Smooth muscle cell (in vitro differentiated cells): ENCODE measurements at regions not wholly inside any gene's neighbourhood (a gene's known extent, or its start where the extent isn't known, plus 50 kb on each side); places are given as distances from the start of the nearest gene placed in this dataset.

Experiments
- DNase-seq: peaks from one replicate; lab custom pipeline; 2025; ENCODE audit not compliant: unreplicated experiment; lab: John Stamatoyannopoulos, UW
- H2AFZ ChIP-seq: fragments of 200-600 bp; sonication (generic); 2 replicates; pipeline ENCODE4 v1.6.0; 2016; ENCODE audit warnings: antibody characterized with exemption, low read depth, mild to moderate bottlenecking
- H3F3A ChIP-seq: fragments of 200-600 bp; sonication (generic); 2 replicates; pipeline ENCODE4 v1.6.0; 2017; ENCODE audit warnings: antibody characterized with exemption, low read depth
- H3K27ac ChIP-seq: fragments of 200-600 bp; sonication (generic); 2 replicates; pipeline ENCODE4 v1.5.1; 2016; ENCODE audit warnings: low read depth, mild to moderate bottlenecking
- H3K27me3 ChIP-seq: fragments of 200-600 bp; sonication (generic); 2 replicates; pipeline ENCODE4 v1.6.1; 2016; ENCODE audit warnings: low read depth, mild to moderate bottlenecking
- H3K36me3 ChIP-seq: fragments of 200-600 bp; sonication (generic); 2 replicates; pipeline ENCODE4 v1.5.1; 2016; ENCODE audit warnings: low read depth
- H3K4me1 ChIP-seq: fragments of 200-600 bp; sonication (generic); 2 replicates; pipeline ENCODE4 v1.5.1; 2016; ENCODE audit warnings: low read depth
- H3K4me2 ChIP-seq: fragments of 200-600 bp; sonication (generic); 2 replicates; pipeline ENCODE4 v1.6.0; 2016; ENCODE audit warnings: mild to moderate bottlenecking
- H3K4me3 ChIP-seq: fragments of 200-600 bp; sonication (generic); 2 replicates; pipeline ENCODE4 v1.5.1; 2016; ENCODE audit warnings: mild to moderate bottlenecking
- H3K79me2 ChIP-seq: fragments of 200-600 bp; sonication (generic); 2 replicates; pipeline ENCODE4 v1.6.0; 2016; ENCODE audit warnings: low read depth, mild to moderate bottlenecking
- H3K9ac ChIP-seq: fragments of 200-600 bp; sonication (generic); 2 replicates; pipeline ENCODE4 v1.6.0; 2016; ENCODE audit warnings: low read depth
- H3K9me3 ChIP-seq: fragments of 200-600 bp; sonication (generic); replicated peaks from 2 replicates; pipeline ENCODE4 v1.5.1; 2016; ENCODE audit warnings: low read depth
- H4K20me1 ChIP-seq: fragments of 200-600 bp; sonication (generic); 2 replicates; pipeline ENCODE4 v1.6.0; 2016; ENCODE audit warnings: low read depth
- CTCF ChIP-seq: fragments of 200-600 bp; sonication (generic); IDR thresholded peaks from 2 replicates; pipeline ENCODE4 v1.5.1; 2017; ENCODE audit warnings: borderline replicate concordance, mild to moderate bottlenecking, antibody characterized with exemption; ENCODE audit not compliant: insufficient read depth, poor library complexity, severe bottlenecking
- WGBS: methylation state at CpG from one replicate; pipeline ENCODE4 v1.1.7; 2016; ENCODE audit warnings: low lambda C conversion rate; 5-methylcytosine and 5-hydroxymethylcytosine counted together

- H3K4me1 ChIP-seq, result peaks cover 8% of the 10 kb centered on the region
- H4K20me1 ChIP-seq, result no peaks in the 10 kb centered on the region
- no peak for DNase-seq
- H3F3A ChIP-seq, result no peaks in the 10 kb centered on the region
- H3K36me3 ChIP-seq, result no peaks in the 10 kb centered on the region
- H3K4me3 ChIP-seq, result no peak overlapping the region
- TF ChIP-seq CTCF, result no peak
- H3K9ac ChIP-seq, result no peak overlapping the region
- H3K9me3 ChIP-seq, result no peaks in the 10 kb centered on the region
- H3K27ac ChIP-seq, result no peak overlapping the region
- WGBS, result 70% methylated on average over 3 of the region's 4 CpGs
- H3K27me3 ChIP-seq, result peaks cover 4% of the 10 kb centered on the region
- H3K79me2 ChIP-seq, result no peaks in the 10 kb centered on the region
- H3K4me2 ChIP-seq, result no peak overlapping the region
- H2AFZ ChIP-seq, result no peak overlapping the region
Observed at GRCh38 chr3:66602237-66602636, 101.4 kb upstream of the LRIG1 start.

GRCh38 chr3:66602691-66603090 is 101.9 kb upstream of the LRIG1 start:
- H3F3A ChIP-seq, result no peaks in the 10 kb centered on the region
- WGBS, result 78% methylated on average over 5 of the region's 5 CpGs

GRCh38 chr3:66603151-66603611 is 102.4 kb upstream of the LRIG1 start:
- H3K4me3 ChIP-seq, result no peak overlapping the region
- H3K4me2 ChIP-seq, result no peak overlapping the region
- no peaks in the 10 kb centered on the region for H3K36me3 ChIP-seq
- TF ChIP-seq CTCF, result no peak
- H3K79me2 ChIP-seq, result no peaks in the 10 kb centered on the region
- peaks cover 2% of the 10 kb centered on the region for H3K4me1 ChIP-seq
- H3F3A ChIP-seq, result no peaks in the 10 kb centered on the region
- DNase-seq, result no peak
- 88% methylated on average over 4 of the region's 4 CpGs for WGBS
- no peaks in the 10 kb centered on the region for H3K9me3 ChIP-seq
- H3K9ac ChIP-seq, result no peak overlapping the region
- H2AFZ ChIP-seq, result no peak overlapping the region
- H3K27me3 ChIP-seq, result peaks cover 4% of the 10 kb centered on the region
- no peak overlapping the region for H3K27ac ChIP-seq
- H4K20me1 ChIP-seq, result no peaks in the 10 kb centered on the region

More at GRCh38 chr3:66602691-66603090, 101.9 kb upstream of the LRIG1 start:
- no peaks in the 10 kb centered on the region for H3K36me3 ChIP-seq
- H3K4me3 ChIP-seq, result no peak overlapping the region
- H3K9ac ChIP-seq, result no peak overlapping the region
- no peak overlapping the region for H2AFZ ChIP-seq
- H3K4me1 ChIP-seq, result peaks cover 7% of the 10 kb centered on the region
- H3K4me2 ChIP-seq, result no peak overlapping the region
- TF ChIP-seq CTCF, result no peak
- H4K20me1 ChIP-seq, result no peaks in the 10 kb centered on the region
- DNase-seq, result no peak
- H3K79me2 ChIP-seq, result no peaks in the 10 kb centered on the region
- no peak overlapping the region for H3K27ac ChIP-seq
- peaks cover 4% of the 10 kb centered on the region for H3K27me3 ChIP-seq
- no peaks in the 10 kb centered on the region for H3K9me3 ChIP-seq

- H3K36me3 ChIP-seq, result no peaks in the 10 kb centered on the region
- no peak overlapping the region for H3K9ac ChIP-seq
- WGBS, result 87% methylated on average over 1 of the region's 1 CpG
- DNase-seq, result no peak
- peaks cover 4% of the 10 kb centered on the region for H3K27me3 ChIP-seq
- no peaks in the 10 kb centered on the region for H3K9me3 ChIP-seq
- no peaks in the 10 kb centered on the region for H3F3A ChIP-seq
- no peaks in the 10 kb centered on the region for H3K79me2 ChIP-seq
- no peak overlapping the region for H3K4me3 ChIP-seq
- no peak overlapping the region for H2AFZ ChIP-seq
- H3K4me2 ChIP-seq, result no peak overlapping the region
- no peaks in the 10 kb centered on the region for H4K20me1 ChIP-seq
- H3K4me1 ChIP-seq, result peaks cover 6% of the 10 kb centered on the region
- TF ChIP-seq CTCF, result no peak
- H3K27ac ChIP-seq, result no peak overlapping the region
Observed at GRCh38 chr3:66604481-66604880, 103.7 kb upstream of the LRIG1 start.
